Esophagus muscularis mucosa (tissue), 4 donors: ENCODE measurements at regions not wholly inside any gene's neighbourhood (a gene's known extent, or its start where the extent isn't known, plus 50 kb on each side); places are given as distances from the start of the nearest gene placed in this dataset.

Source experiments
- CTCF ChIP-seq, 3 experiments: fragments of 200-600 bp in 2 of 3; fragments of 450-650 bp in 1 of 3; sonication (generic) in 2 of 3; IDR thresholded peaks; one replicate each; pipeline ENCODE4 v1.5.1; 2017 to 2019; ENCODE audit warnings: antibody characterized with exemption in 3 of 3, mild to moderate bottlenecking in 2 of 3, moderate library complexity in 1 of 3
- EP300 ChIP-seq: sonication (generic); formaldehyde crosslinking; IDR thresholded peaks from one replicate; pipeline ENCODE4 v1.6.1; 2017; ENCODE audit warnings: antibody characterized with exemption
- POLR2A ChIP-seq: fragments of 450-650 bp; IDR thresholded peaks from one replicate; pipeline ENCODE4 v1.6.1; 2017; ENCODE audit warnings: antibody characterized with exemption, moderate library complexity, mild to moderate bottlenecking, low read depth
- POLR2AphosphoS5 ChIP-seq, 2 donors: sonication (generic); formaldehyde crosslinking; IDR thresholded peaks; one replicate each; pipeline ENCODE4 v1.6.1; 2017; ENCODE audit warnings: antibody characterized with exemption in 2 of 2

GRCh38 chr22:46086577-46087335 is 63.6 kb upstream of the PPARA start:
- TF ChIP-seq CTCF (IDR thresholded peaks at IDR 0.05) (no peak), POLR2A (no peak), POLR2AphosphoS5 (IDR thresholded peaks at IDR 0.05) (peak in 1 of 2 donors; percentile 16), EP300 (no peak)
